ENCODE measurements at regions not wholly inside any gene's neighbourhood (a gene's known extent, or its start where the extent isn't known, plus 50 kb on each side); places are given as distances from the start of the nearest gene placed in this dataset.
A peak's percentile ranks its signal among the peaks of the same experiment; 100 is the strongest.

DNA sequence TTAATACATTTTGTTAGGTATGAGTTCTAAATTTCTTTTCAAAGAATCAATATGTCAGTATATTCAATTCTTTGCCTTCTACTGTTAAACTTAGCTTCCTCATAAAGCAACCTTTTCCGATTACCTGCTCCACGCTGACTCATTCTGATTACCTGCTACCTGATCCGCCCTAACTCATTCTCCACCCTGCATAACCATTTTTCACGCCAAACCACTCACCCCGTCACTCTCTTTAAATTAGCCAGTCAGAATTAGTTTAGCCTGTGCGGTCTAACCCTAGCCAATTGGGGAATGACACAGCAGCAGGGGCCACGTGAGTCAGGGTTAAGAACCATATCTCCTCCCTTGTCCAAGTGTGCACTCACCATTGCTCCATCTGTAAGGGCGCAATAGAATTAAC lies 72.2 kb upstream of the FICD start:
- TF ChIP-seq NFE2L1 (CRISPR knock-in tag; IDR thresholded peaks at IDR 0.05) (peak; percentile 74; the same call in 1 of the 2 replicates), ZNF138 (CRISPR knock-in tag; conservative IDR thresholded peaks at IDR 0.05) (no peak)
- ChIA-PET CTCF (interaction anchor here (1.0 to 1.6 kb wide), 2 partner anchors 8 to 14 kb away, joined by 3 to 5 read pairs; no protein-coding TSS in a partner anchor), POLR2A (no interaction called here)
- DNase-seq (ENCODE audit: low spot score) (no peak), ATAC-seq (no peak)
- H3K27me3 Mint-ChIP-seq (ENCODE audit: low read depth) = no peaks in the 10 kb centered on the region
- peak overlapping the region; percentile 98 for H3K27ac Mint-ChIP-seq
- peak overlapping the region; percentile 3; the same call in 1 of the 2 replicates for H3K4me3 Mint-ChIP-seq
- no peaks in the 10 kb centered on the region for H3K36me3 Mint-ChIP-seq
- H3K9me3 Mint-ChIP-seq = peaks cover 5% of the 10 kb centered on the region; the same call in 1 of the 2 replicates
- H3K4me1 Mint-ChIP-seq = peaks cover 75% of the 10 kb centered on the region

DNA sequence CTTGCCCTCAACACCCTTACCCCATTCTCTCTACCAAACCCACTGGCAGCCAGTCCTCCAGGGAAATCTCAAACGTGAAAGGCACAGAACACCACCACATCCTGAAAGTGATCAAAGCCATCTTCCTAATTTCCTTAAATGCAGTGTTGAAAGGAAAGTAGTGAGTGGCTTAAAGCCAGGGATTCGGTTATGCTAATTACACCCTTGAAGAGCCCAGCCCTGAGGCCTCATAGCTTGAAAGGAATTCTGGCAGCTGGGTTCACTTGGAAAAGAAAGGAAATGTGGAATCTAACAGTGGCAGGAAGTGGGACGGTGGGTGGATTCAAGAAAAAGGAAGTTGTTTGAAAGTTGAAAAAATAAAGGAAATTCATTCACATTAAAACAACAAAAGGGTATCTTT lies 73.0 kb upstream of the FICD start:
- POLR2A ChIA-PET = no interaction called here
- TF ChIP-seq TEAD1 (CRISPR knock-in tag; IDR thresholded peaks at IDR 0.05) (peak; percentile 80; the same call in 1 of the 2 replicates), JUN (CRISPR knock-in tag; IDR thresholded peaks at IDR 0.05) (no peak), GRHL2 (CRISPR knock-in tag; IDR thresholded peaks at IDR 0.05; ENCODE audit: insufficient replicate concordance, severe bottlenecking) (no peak), ETV6 (CRISPR knock-in tag; IDR thresholded peaks at IDR 0.05) (0 out of 2 replicates have a peak, but pooled peaks have one; percentile 47), CBFB (CRISPR knock-in tag; IDR thresholded peaks at IDR 0.05; ENCODE audit: low read depth) (no peak), MXD4 (CRISPR knock-in tag; IDR thresholded peaks at IDR 0.05; ENCODE audit: borderline replicate concordance) (no peak), SP1 (CRISPR knock-in tag; conservative IDR thresholded peaks at IDR 0.05) (peak; percentile 50; the same call in 1 of the 2 replicates)
- TF ChIP-seq, protein P1, sequence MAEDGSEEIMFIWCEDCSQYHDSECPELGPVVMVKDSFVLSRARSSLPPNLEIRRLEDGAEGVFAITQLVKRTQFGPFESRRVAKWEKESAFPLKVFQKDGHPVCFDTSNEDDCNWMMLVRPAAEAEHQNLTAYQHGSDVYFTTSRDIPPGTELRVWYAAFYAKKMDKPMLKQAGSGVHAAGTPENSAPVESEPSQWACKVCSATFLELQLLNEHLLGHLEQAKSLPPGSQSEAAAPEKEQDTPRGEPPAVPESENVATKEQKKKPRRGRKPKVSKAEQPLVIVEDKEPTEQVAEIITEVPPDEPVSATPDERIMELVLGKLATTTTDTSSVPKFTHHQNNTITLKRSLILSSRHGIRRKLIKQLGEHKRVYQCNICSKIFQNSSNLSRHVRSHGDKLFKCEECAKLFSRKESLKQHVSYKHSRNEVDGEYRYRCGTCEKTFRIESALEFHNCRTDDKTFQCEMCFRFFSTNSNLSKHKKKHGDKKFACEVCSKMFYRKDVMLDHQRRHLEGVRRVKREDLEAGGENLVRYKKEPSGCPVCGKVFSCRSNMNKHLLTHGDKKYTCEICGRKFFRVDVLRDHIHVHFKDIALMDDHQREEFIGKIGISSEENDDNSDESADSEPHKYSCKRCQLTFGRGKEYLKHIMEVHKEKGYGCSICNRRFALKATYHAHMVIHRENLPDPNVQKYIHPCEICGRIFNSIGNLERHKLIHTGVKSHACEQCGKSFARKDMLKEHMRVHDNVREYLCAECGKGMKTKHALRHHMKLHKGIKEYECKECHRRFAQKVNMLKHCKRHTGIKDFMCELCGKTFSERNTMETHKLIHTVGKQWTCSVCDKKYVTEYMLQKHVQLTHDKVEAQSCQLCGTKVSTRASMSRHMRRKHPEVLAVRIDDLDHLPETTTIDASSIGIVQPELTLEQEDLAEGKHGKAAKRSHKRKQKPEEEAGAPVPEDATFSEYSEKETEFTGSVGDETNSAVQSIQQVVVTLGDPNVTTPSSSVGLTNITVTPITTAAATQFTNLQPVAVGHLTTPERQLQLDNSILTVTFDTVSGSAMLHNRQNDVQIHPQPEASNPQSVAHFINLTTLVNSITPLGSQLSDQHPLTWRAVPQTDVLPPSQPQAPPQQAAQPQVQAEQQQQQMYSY (CRISPR knock-in tag; IDR thresholded peaks at IDR 0.05) = peak; percentile 69
- peak; percentile 38 for DNase-seq (ENCODE audit: low spot score)
- H3K4me3 Mint-ChIP-seq = peak overlapping the region; percentile 36
- H3K36me3 Mint-ChIP-seq = no peaks in the 10 kb centered on the region
- CTCF ChIA-PET = interaction anchor here (0.7 to 1.6 kb wide), 3 partner anchors 9 to 208 kb away, joined by 3 to 5 read pairs (median 4); no protein-coding TSS in a partner anchor
- H3K9me3 Mint-ChIP-seq = peaks cover 5% of the 10 kb centered on the region; the same call in 1 of the 2 replicates
- H3K4me1 Mint-ChIP-seq = peaks cover 66% of the 10 kb centered on the region
- ATAC-seq = peak; percentile 93
- H3K27me3 Mint-ChIP-seq (ENCODE audit: low read depth) = no peaks in the 10 kb centered on the region
- H3K27ac Mint-ChIP-seq = peak overlapping the region; percentile 99

DNA sequence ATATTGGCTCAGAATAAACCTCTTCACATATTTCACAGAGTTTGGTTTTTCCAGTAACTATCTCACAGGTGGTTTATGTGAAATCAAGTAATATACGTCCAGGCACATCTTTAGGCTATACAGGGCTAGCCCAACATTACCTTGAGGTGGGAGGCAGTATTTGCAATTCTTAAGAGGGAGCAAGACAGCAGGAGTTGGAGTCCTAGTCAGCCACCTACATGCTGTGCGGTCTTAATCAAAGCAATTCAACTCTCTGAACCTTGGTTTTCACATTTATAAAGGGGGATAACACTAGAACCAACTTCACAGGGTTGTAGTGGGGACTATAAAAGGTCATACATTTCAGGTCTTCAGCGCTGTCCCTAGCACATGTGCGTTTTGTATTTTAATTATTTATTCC lies 73.5 kb upstream of the FICD start:
- ATAC-seq = peak; percentile 55
- Mint-ChIP-seq H3K27me3 (ENCODE audit: low read depth) (no peaks in the 10 kb centered on the region), H3K36me3 (no peaks in the 10 kb centered on the region), H3K27ac (peak overlapping the region; percentile 99), H3K4me3 (peak overlapping the region; percentile 37; the same call in 1 of the 2 replicates), H3K4me1 (peaks cover 61% of the 10 kb centered on the region), H3K9me3 (peaks cover 5% of the 10 kb centered on the region; the same call in 1 of the 2 replicates)
- DNase-seq (ENCODE audit: low spot score) = no peak
- POLR2A ChIA-PET = no interaction called here
- CTCF ChIA-PET = interaction anchor here (1.6 kb wide), 1 partner anchor 16 kb away, joined by 5 read pairs; no protein-coding TSS in a partner anchor
- TF ChIP-seq ATF1 (CRISPR knock-in tag; IDR thresholded peaks at IDR 0.05) = no peak
- no peak for TF ChIP-seq GRHL2 (CRISPR knock-in tag; IDR thresholded peaks at IDR 0.05; ENCODE audit: insufficient replicate concordance, severe bottlenecking)
- TF ChIP-seq, protein P2, sequence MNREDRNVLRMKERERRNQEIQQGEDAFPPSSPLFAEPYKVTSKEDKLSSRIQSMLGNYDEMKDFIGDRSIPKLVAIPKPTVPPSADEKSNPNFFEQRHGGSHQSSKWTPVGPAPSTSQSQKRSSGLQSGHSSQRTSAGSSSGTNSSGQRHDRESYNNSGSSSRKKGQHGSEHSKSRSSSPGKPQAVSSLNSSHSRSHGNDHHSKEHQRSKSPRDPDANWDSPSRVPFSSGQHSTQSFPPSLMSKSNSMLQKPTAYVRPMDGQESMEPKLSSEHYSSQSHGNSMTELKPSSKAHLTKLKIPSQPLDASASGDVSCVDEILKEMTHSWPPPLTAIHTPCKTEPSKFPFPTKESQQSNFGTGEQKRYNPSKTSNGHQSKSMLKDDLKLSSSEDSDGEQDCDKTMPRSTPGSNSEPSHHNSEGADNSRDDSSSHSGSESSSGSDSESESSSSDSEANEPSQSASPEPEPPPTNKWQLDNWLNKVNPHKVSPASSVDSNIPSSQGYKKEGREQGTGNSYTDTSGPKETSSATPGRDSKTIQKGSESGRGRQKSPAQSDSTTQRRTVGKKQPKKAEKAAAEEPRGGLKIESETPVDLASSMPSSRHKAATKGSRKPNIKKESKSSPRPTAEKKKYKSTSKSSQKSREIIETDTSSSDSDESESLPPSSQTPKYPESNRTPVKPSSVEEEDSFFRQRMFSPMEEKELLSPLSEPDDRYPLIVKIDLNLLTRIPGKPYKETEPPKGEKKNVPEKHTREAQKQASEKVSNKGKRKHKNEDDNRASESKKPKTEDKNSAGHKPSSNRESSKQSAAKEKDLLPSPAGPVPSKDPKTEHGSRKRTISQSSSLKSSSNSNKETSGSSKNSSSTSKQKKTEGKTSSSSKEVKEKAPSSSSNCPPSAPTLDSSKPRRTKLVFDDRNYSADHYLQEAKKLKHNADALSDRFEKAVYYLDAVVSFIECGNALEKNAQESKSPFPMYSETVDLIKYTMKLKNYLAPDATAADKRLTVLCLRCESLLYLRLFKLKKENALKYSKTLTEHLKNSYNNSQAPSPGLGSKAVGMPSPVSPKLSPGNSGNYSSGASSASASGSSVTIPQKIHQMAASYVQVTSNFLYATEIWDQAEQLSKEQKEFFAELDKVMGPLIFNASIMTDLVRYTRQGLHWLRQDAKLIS (CRISPR knock-in tag; IDR thresholded peaks at IDR 0.05; ENCODE audit: borderline replicate concordance) = no peak
- TF ChIP-seq, protein P3, sequence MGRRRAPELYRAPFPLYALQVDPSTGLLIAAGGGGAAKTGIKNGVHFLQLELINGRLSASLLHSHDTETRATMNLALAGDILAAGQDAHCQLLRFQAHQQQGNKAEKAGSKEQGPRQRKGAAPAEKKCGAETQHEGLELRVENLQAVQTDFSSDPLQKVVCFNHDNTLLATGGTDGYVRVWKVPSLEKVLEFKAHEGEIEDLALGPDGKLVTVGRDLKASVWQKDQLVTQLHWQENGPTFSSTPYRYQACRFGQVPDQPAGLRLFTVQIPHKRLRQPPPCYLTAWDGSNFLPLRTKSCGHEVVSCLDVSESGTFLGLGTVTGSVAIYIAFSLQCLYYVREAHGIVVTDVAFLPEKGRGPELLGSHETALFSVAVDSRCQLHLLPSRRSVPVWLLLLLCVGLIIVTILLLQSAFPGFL (CRISPR knock-in tag; IDR thresholded peaks at IDR 0.05; ENCODE audit: borderline replicate concordance) = no peak
- TF ChIP-seq NFYB (CRISPR knock-in tag; conservative IDR thresholded peaks at IDR 0.05; ENCODE audit: low read depth) = no peak
- no peak for TF ChIP-seq ELF4 (CRISPR knock-in tag; IDR thresholded peaks at IDR 0.05; ENCODE audit: low read depth)
- TF ChIP-seq ZNF423 (CRISPR knock-in tag; IDR thresholded peaks at IDR 0.05) = peak; percentile 71
